Aorta (tissue), 5 donors: ENCODE measurements at regions not wholly inside any gene's neighbourhood (a gene's known extent, or its start where the extent isn't known, plus 50 kb on each side); places are given as distances from the start of the nearest gene placed in this dataset.

Experiments
- ATAC-seq: fragments of 200-7000 bp; cut with Tn5 transposase; one replicate; pipeline ENCODE4 v1.9.1; 2022; ENCODE audit warnings: moderate library complexity; ENCODE audit not compliant: low FRiP score
- DNase-seq, 2 donors: peaks; one replicate each; pipeline ENCODE4 v3.0.0-alpha.2; 2020
- H3K27ac ChIP-seq, 2 donors: one replicate each; pipeline ENCODE4 v1.5.1; 2013; ENCODE audit warnings: low read length in 2 of 2, mild to moderate bottlenecking in 2 of 2, moderate library complexity in 2 of 2, control low read depth in 1 of 2, inconsistent platforms in 1 of 2, low read depth in 1 of 2
- H3K27me3 ChIP-seq, 2 donors: one replicate each; pipeline ENCODE4 v1.6.1; 2013; ENCODE audit warnings: control low read depth in 1 of 2, low read length in 1 of 2, mild to moderate bottlenecking in 1 of 2, moderate library complexity in 1 of 2; ENCODE audit not compliant: insufficient read depth in 2 of 2, control insufficient read depth in 1 of 2
- H3K36me3 ChIP-seq, 2 donors: one replicate each; pipeline ENCODE4 v1.6.1; 2013; ENCODE audit warnings: control low read depth in 1 of 2, low read length in 1 of 2, mild to moderate bottlenecking in 1 of 2; ENCODE audit not compliant: insufficient read depth in 2 of 2, control insufficient read depth in 1 of 2
- H3K4me1 ChIP-seq, 2 donors: one replicate each; pipeline ENCODE4 v1.6.1; 2013; ENCODE audit warnings: low read length in 2 of 2, control low read depth in 1 of 2, mild to moderate bottlenecking in 1 of 2, moderate library complexity in 1 of 2; ENCODE audit not compliant: insufficient read depth in 2 of 2, control insufficient read depth in 1 of 2
- H3K4me3 ChIP-seq, 2 donors: one replicate each; pipeline ENCODE4 v1.5.1; 2013; ENCODE audit warnings: low read length in 2 of 2, control low read depth in 1 of 2, mild to moderate bottlenecking in 1 of 2
- H3K9me3 ChIP-seq: one replicate; pipeline ENCODE4 v1.6.1; 2013; ENCODE audit warnings: mild to moderate bottlenecking, low read length; ENCODE audit not compliant: control insufficient read depth
- WGBS, 2 donors: extraction: QIAGEN DNeasy Blood & Tissue Kit; methylation state at CpG; one replicate each; pipeline ENCODE4 v1.1.7; 2013; 5-methylcytosine and 5-hydroxymethylcytosine counted together
- intact Hi-C, 2 donors: fragments of 100-400 bp; cut with DNase I; formaldehyde crosslinking; loops; one replicate each; pipeline versions ENCODE4 v1.14.2 to v1.15.0; 2022
- donor health status: healthy with polysubstance abuse.
- donor health status: Bipolar disorder and iron deficiency.
- donor health status: DM: no; HTN: no; CAD: no.
- donor health status: DM: no; HTN: no; CAD: no.
- donor health status: DM: yes; HTN: yes; CAD: no.

DNA sequence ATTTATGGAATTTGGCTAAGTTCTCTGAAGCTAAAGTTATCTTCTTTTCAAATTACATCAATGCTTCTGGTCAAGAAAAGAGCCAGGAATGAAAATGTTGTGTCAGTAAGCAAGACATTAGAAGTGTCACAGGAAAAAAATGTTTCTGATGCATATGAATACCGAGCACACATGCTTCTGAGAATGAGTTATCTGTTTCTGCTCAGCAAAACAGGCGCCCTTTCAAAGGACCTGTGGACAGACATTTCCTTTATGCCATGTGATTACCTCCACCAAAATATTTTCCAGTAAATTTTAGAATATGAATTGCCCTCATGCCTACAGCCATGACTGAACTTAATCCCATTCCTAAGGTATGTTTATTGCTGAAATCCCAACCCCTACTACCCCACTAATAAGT, 55.4 kb upstream of the RNF180 start:
- no peaks in the 10 kb centered on the region for H3K4me1 ChIP-seq
- H3K27me3 ChIP-seq = no peaks in the 10 kb centered on the region
- ATAC-seq (no peak), DNase-seq (no peak)
- no peak overlapping the region for H3K27ac ChIP-seq
- H3K4me3 ChIP-seq = no peak overlapping the region
- WGBS, 2 donors = 60 to 68% methylated on average over 2 of the region's 2 CpGs
- H3K9me3 ChIP-seq = no peaks in the 10 kb centered on the region
- intact Hi-C loops = no loop called here
- no peaks in the 10 kb centered on the region for H3K36me3 ChIP-seq

DNA sequence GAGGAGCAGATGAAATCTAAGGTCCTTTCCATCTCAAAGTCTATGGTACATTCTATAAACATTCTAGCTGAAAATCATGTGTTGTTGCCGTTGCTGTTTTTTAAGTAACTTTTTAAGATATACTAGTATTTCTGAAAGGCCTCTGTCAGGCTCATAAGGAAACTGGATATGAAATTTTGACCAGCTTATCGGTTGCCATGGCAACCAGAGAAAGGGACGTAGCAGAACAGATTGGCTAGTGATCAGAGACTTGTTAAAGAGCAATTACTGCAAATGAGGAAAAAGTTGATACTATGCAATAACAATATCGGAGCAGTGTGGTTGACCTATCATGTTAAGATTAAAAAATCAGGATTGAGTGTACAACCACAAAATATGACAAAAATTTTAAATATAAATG, 57.0 kb upstream of the RNF180 start:
- H3K4me1 ChIP-seq = no peaks in the 10 kb centered on the region

DNA sequence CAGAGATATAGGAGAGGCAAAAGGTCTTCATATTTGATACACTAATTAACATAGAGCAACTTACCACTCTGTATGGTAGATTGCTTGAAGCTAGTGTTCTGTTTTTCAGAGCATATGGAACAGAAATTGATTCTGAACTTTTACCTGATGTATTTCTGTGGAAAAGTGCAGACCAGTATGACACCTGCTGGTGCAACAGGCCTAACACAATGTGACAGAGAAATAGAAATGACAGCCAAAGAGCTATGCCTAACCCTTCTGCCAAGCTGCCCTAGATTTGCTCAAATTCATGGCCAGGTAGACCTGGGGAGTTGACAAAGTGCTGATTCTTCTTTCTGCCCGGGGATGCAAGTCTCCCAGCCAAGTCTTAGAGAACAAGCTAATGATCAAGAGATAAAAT, 65.4 kb upstream of the RNF180 start:
- H3K4me1 ChIP-seq = no peaks in the 10 kb centered on the region
- no peaks in the 10 kb centered on the region for H3K27me3 ChIP-seq
- DNase-seq (no peak), ATAC-seq (no peak)
- 50 to 56% methylated on average over 1 of the region's 1 CpG for WGBS, 2 donors
- intact Hi-C loops = no loop called here
- H3K36me3 ChIP-seq = no peaks in the 10 kb centered on the region
- no peak overlapping the region for H3K4me3 ChIP-seq
- no peak overlapping the region for H3K27ac ChIP-seq
- H3K9me3 ChIP-seq = no peaks in the 10 kb centered on the region

More for the DNA sequence above, 57.0 kb upstream of the RNF180 start:
- Histone ChIP-seq H3K27me3 (no peaks in the 10 kb centered on the region), H3K9me3 (no peaks in the 10 kb centered on the region), H3K4me3 (no peak overlapping the region), H3K36me3 (no peaks in the 10 kb centered on the region), H3K27ac (no peak overlapping the region)
- 67 to 69% methylated on average over 4 of the region's 4 CpGs for WGBS, 2 donors
- DNase-seq (no peak), ATAC-seq (no peak)
- intact Hi-C loops = no loop called here

DNA sequence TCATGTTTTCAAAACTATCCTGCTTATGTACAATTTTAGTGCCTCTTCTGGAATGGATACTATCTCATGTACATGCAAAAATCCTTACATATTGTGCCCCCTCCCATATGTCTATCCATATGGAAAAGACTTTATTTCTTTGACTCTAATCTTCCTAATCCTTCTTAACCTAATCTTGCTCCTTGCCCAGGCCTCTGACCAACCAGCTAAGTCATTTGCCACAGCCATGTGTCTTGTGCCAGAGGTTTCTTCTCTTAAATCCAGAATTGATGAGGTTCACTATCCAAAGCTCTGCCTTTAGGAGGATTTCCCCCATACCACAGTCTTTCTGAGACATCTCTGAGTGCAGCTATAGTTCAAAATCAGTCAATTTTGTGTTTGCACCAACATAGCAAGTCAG, 68.9 kb upstream of the RNF180 start:
- Histone ChIP-seq H3K36me3 (no peaks in the 10 kb centered on the region), H3K27ac (no peak overlapping the region), H3K9me3 (no peaks in the 10 kb centered on the region), H3K4me1 (no peaks in the 10 kb centered on the region), H3K4me3 (no peak overlapping the region), H3K27me3 (no peaks in the 10 kb centered on the region)
- DNase-seq = no peak
- ATAC-seq = no peak
- intact Hi-C loops = no loop called here

DNA sequence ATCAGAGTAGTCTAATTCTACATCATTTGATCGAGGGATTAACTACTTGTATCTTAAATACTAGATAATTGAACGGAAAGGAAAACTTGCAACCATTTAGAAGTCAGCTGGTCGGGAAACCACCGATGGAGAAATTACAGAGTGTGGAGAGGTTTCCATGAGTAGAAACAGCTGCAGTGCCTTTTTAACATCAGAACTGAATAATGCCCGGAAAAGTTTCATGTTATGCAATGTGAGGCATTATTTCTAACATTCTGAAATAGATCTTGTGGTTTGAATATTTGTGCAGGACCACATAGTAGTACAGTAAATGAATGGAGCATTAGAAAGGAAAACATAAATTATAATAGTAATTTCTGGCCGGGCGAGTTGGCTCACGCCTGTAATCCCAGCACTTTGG, 88.1 kb upstream of the RNF180 start:
- Histone ChIP-seq H3K36me3 (no peaks in the 10 kb centered on the region), H3K4me1 (no peaks in the 10 kb centered on the region), H3K9me3 (no peaks in the 10 kb centered on the region), H3K4me3 (no peak overlapping the region), H3K27me3 (no peaks in the 10 kb centered on the region), H3K27ac (no peak overlapping the region)
- intact Hi-C loops = loop anchor here in 1 of 2 donors (5.0 kb wide), 1 partner anchor 70 kb away; no protein-coding TSS in a partner anchor
- WGBS, 2 donors = 45 to 61% methylated on average over 8 of the region's 8 CpGs
- ATAC-seq (no peak), DNase-seq (no peak)

DNA sequence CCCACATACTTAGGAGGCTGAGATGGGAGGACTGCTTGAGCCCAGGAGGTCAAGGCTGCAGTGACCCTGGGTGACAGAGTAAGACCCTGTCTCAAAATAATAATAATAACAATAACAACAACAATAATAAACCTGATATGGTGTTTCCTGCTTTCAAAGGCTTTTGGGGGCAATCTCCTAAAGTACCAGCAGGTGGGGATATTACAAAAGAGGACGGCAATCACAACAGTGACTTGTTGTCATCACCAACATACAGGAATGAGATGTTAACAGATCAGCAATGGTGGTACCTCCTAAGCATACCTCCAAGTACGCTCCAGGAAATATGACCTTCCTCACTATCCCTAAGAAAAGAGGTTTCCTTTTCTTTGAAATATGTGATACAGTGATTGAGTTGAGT, 91.1 kb upstream of the RNF180 start:
- H3K4me3 ChIP-seq = no peak overlapping the region
- no peaks in the 10 kb centered on the region for H3K4me1 ChIP-seq
- intact Hi-C loops = loop anchor here (5.0 kb wide), 3 partner anchors 73 to 133 kb away; no protein-coding TSS in a partner anchor
- H3K9me3 ChIP-seq = no peaks in the 10 kb centered on the region
- H3K36me3 ChIP-seq = no peaks in the 10 kb centered on the region
- H3K27me3 ChIP-seq = no peaks in the 10 kb centered on the region
- ATAC-seq = no peak
- WGBS, 2 donors = 15 to 24% methylated on average over 2 of the region's 2 CpGs
- no peak for DNase-seq
- H3K27ac ChIP-seq = no peak overlapping the region

DNA sequence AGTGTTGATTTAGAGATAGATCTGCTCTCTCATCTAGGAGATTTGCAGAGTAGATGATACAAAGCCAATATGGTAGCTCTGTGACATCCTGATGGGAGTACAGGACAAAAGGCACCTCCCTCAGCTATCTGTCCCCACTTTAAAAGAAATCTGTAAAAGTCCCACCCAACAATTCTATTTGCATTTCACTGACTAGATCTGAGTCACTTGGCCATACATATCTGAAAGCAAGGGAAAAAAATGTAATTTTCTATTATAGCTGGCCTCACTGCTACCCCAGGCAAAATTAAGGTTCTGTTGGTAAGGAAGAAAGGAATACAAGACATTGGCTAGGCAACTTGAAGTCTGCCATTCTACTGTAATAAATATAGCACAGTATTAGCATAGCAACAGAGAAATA, 96.2 kb upstream of the RNF180 start:
- intact Hi-C loops = no loop called here

DNA sequence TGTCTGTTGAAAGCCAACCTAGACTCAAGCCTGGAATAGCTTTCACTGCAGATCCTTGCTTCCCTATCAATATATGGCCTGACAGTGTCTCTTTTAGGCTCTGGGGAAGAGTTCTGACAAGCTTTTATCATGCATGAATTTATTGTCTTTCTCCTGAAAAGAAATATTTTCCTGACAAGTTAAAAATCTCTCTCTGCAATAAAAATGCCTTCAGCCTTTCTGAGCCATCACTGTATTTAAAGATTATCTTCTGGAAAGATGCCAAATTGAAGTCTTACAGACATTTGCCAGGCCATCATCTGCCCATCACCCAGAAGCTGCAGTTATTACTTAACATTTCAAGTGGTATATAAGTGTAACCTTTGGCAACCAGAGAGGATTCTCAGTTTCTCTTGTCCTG, 88.1 kb upstream of the HTR1A start:
- H3K36me3 ChIP-seq = no peaks in the 10 kb centered on the region
- H3K4me1 ChIP-seq = no peaks in the 10 kb centered on the region
- ATAC-seq (no peak), DNase-seq (no peak)
- H3K27me3 ChIP-seq = no peaks in the 10 kb centered on the region
- no peak overlapping the region for H3K4me3 ChIP-seq
- peaks cover 3% of the 10 kb centered on the region for H3K9me3 ChIP-seq
- H3K27ac ChIP-seq = no peak overlapping the region
- intact Hi-C loops = no loop called here

More for the DNA sequence above, 96.2 kb upstream of the RNF180 start:
- ATAC-seq = no peak
- no peak for DNase-seq
- no peaks in the 10 kb centered on the region for H3K4me1 ChIP-seq
- H3K4me3 ChIP-seq = no peak overlapping the region
- H3K36me3 ChIP-seq = no peaks in the 10 kb centered on the region
- peaks cover 3% of the 10 kb centered on the region for H3K9me3 ChIP-seq
- no peaks in the 10 kb centered on the region for H3K27me3 ChIP-seq
- no peak overlapping the region for H3K27ac ChIP-seq

DNA sequence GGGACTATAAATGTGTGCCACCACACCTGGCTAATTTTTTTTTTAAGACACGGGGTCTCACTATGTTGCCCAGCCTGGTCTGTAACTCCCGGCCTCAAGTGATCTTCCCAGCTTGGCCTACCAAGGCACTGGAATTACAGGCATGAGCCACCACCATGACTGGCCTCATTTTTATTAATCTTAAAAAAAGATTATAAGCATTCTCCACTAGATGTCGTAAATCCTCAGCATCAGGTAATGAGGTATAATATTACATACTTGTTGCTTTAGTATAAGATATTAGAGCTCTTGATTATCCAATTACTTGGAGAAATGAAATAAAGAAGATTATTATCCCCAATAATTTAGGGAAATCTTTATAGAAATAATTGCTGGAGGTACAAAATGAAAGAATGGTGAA, 78.2 kb upstream of the HTR1A start:
- no peak for DNase-seq
- 65 to 71% methylated on average over 3 of the region's 3 CpGs for WGBS, 2 donors
- no peak for ATAC-seq
- H3K4me3 ChIP-seq = no peak overlapping the region
- H3K27ac ChIP-seq = no peak overlapping the region
- H3K36me3 ChIP-seq = no peaks in the 10 kb centered on the region
- H3K27me3 ChIP-seq = no peaks in the 10 kb centered on the region
- H3K4me1 ChIP-seq = no peaks in the 10 kb centered on the region
- intact Hi-C loops = no loop called here
- H3K9me3 ChIP-seq = peaks cover 3% of the 10 kb centered on the region
